IPS DF 4.7 (cell line): ENCODE measurements at regions not wholly inside any gene's neighbourhood (a gene's known extent, or its start where the extent isn't known, plus 50 kb on each side); places are given as distances from the start of the nearest gene placed in this dataset.
"Not testable (repeated sequence)": the region's sequence is repeated elsewhere in the genome, so short reads cannot be mapped to it uniquely, and the experiment has no call there.

Experiments
- DNase-seq: peaks from one replicate; pipeline ENCODE4 v3.0.0-alpha.2; 2013; ENCODE audit warnings: low spot score; ENCODE audit errors: extremely low read depth

GRCh38 chr20:5453316-5453715, 136.6 kb upstream of the PROKR2 start:
- DNase-seq, result not testable (repeated sequence)

- DNase-seq, result not testable (repeated sequence)
Observed at GRCh38 chr20:5452691-5453090, 135.9 kb upstream of the PROKR2 start.

GRCh38 chr20:5452286-5452685, 135.5 kb upstream of the PROKR2 start:
- not testable (repeated sequence) for DNase-seq

- DNase-seq, result no peak
Observed at GRCh38 chr20:5451643-5452210, 135.0 kb upstream of the PROKR2 start.

GRCh38 chr20:5448449-5449118, 131.8 kb upstream of the PROKR2 start:
- DNase-seq, result peak; percentile 46

- DNase-seq, result no peak
Observed at GRCh38 chr20:5447188-5447587, 130.4 kb upstream of the PROKR2 start.

- DNase-seq, result no peak
Observed at GRCh38 chr20:5445611-5446010, 128.9 kb upstream of the PROKR2 start.

- DNase-seq, result no peak
Observed at GRCh38 chr20:5442101-5442500, 125.3 kb upstream of the PROKR2 start.

- no peak for DNase-seq
Observed at GRCh38 chr20:5434116-5434515, 117.4 kb upstream of the PROKR2 start.

- DNase-seq, result no peak
Observed at GRCh38 chr20:5433352-5433751, 116.6 kb upstream of the PROKR2 start.

- no peak for DNase-seq
Observed at GRCh38 chr20:5432030-5432429, 115.3 kb upstream of the PROKR2 start.

- DNase-seq, result no peak
Observed at GRCh38 chr20:5430670-5431069, 113.9 kb upstream of the PROKR2 start.

GRCh38 chr20:5426026-5426425, 109.3 kb upstream of the PROKR2 start:
- no peak for DNase-seq

- DNase-seq, result no peak
Observed at GRCh38 chr20:5416086-5416485, 99.3 kb upstream of the PROKR2 start.

- DNase-seq, result no peak
Observed at GRCh38 chr20:5413394-5413793, 96.6 kb upstream of the PROKR2 start.

- no peak for DNase-seq
Observed at GRCh38 chr20:5410470-5410869, 93.7 kb upstream of the PROKR2 start.

GRCh38 chr20:5402903-5403531, 86.3 kb upstream of the PROKR2 start:
- peak; percentile 25 for DNase-seq

- no peak for DNase-seq
Observed at GRCh38 chr20:5401277-5401875, 84.6 kb upstream of the PROKR2 start.

GRCh38 chr20:5400164-5400762, 83.5 kb upstream of the PROKR2 start:
- DNase-seq, result no peak

- no peak for DNase-seq
Observed at GRCh38 chr20:5397393-5397792, 80.6 kb upstream of the PROKR2 start.

- no peak for DNase-seq
Observed at GRCh38 chr20:5395932-5396727, 79.4 kb upstream of the PROKR2 start.
